GM12878 (cell line): ENCODE measurements at regions not wholly inside any gene's neighbourhood (a gene's known extent, or its start where the extent isn't known, plus 50 kb on each side); places are given as distances from the start of the nearest gene placed in this dataset.

Experiments used
- BHLHE40 ChIP-seq, 2 experiments: fragments of 450-650 bp in 1 of 2; IDR thresholded peaks; 2 replicates each; pipeline ENCODE4 v1.6.1; 2011 to 2017; ENCODE audit warnings: low read depth in 2 of 2, borderline replicate concordance in 1 of 2, improper control_type of control experiment in 1 of 2, low read length in 1 of 2, mild to moderate bottlenecking in 1 of 2
- CTCF ChIP-seq, 3 experiments: IDR thresholded peaks in 2 of 3; conservative IDR thresholded peaks in 1 of 3; 2 replicates each; pipeline ENCODE4 v1.5.1; 2011; ENCODE audit warnings: low read depth in 3 of 3, low read length in 3 of 3, mild to moderate bottlenecking in 3 of 3, control low read depth in 2 of 3, moderate library complexity in 2 of 3, inconsistent platforms in 1 of 3, mixed read lengths in 1 of 3; ENCODE audit not compliant: control insufficient read depth in 2 of 3, insufficient read depth in 1 of 3; ENCODE audit errors: extremely low read depth in 1 of 3
- POLR2AphosphoS5 ChIP-seq: IDR thresholded peaks from 2 replicates; pipeline ENCODE4 v1.6.1; 2011; ENCODE audit warnings: mild to moderate bottlenecking, low read length, inconsistent platforms
- REST ChIP-seq: IDR thresholded peaks from 2 replicates; pipeline ENCODE4 v1.6.1; 2012; ENCODE audit warnings: mild to moderate bottlenecking, low read depth, low read length

- TF ChIP-seq BHLHE40 (IDR thresholded peaks at IDR 0.05; ENCODE audit: borderline replicate concordance in 1 of 2, low read depth in 2 of 2, low read length in 1 of 2) (no peak), CTCF (IDR thresholded peaks at IDR 0.05 in 2 of 3, conservative IDR thresholded peaks at IDR 0.05 in 1 of 3; ENCODE audit: control insufficient read depth in 2 of 3, extremely low read depth in 1 of 3, insufficient read depth in 1 of 3, low read depth in 3 of 3, low read length in 3 of 3) (no peak), REST (no peak), POLR2AphosphoS5 (no peak)
These were observed 50.4 kb upstream of the TRAM1L1 start for GRCh38 chr4:117135634-117136354.
